ENCODE measurements at regions not wholly inside any gene's neighbourhood (a gene's known extent, or its start where the extent isn't known, plus 50 kb on each side); places are given as distances from the start of the nearest gene placed in this dataset.
"Not testable (repeated sequence)": the region's sequence is repeated elsewhere in the genome, so short reads cannot be mapped to it uniquely, and the experiment has no call there.

GRCh38 chr7:5121256-5121655 is 68.8 kb upstream of the WIPI2 start:
- not testable (repeated sequence) for ATAC-seq

- not testable (repeated sequence) for ATAC-seq
Observed at GRCh38 chr7:5131238-5131637, 58.8 kb upstream of the WIPI2 start.

GRCh38 chr7:5132539-5132938 is 57.5 kb upstream of the WIPI2 start:
- ATAC-seq, result no peak
- TF ChIP-seq OSR1 (CRISPR knock-in tag; IDR thresholded peaks at IDR 0.05), result no peak
- no peak for TF ChIP-seq PPARA (CRISPR knock-in tag; IDR thresholded peaks at IDR 0.05; ENCODE audit: borderline replicate concordance)

GRCh38 chr7:5139998-5140397 is 50.0 kb upstream of the WIPI2 start:
- peak; percentile 82 for ATAC-seq
- no peak for TF ChIP-seq ZNF565 (CRISPR knock-in tag; conservative IDR thresholded peaks at IDR 0.05; ENCODE audit: low read depth)

Data from SK-N-SH treated with all-trans-retinoic acid at 6 μM for 48 hours (cell line).